ENCODE measurements at regions not wholly inside any gene's neighbourhood (a gene's known extent, or its start where the extent isn't known, plus 50 kb on each side); places are given as distances from the start of the nearest gene placed in this dataset.
A peak's percentile ranks its signal among the peaks of the same experiment; 100 is the strongest.

DNA sequence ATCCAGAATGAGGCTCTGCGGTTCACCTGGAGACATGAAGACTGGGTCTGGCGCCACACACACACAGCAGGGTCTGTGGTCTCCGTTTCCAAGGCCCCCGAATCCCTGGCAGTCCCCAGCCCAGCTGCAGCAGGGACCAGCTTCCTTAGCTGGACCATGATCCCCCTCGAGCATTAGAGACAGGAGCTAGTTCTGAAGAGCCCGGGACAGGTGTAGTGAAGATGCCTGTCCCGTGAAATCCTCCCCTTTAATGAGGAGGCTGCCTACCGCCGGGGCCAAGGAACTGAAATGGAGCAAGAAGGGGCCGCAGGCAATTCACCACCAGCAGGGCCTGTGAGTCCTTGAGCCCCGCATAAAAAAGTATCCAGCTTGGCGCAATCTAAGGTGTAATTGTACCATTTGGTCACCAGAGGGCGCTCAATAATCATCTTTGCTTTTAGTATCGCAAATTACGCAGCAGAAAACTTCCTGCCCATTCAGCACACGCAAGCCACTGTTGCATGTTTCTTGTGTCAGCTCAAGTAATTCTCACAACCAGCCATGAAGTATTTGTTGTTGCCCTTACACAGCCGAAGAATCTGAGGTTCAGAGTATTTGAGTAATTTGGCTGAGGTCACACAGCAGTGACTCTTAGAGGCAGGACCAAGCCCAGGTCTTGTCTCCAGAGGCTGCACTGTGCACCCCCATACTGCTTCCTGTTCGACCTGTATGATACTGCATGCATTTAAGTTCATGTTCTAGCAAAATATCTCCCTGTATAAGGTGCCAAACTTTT lies 54.3 kb upstream of the PPP2R5C start:
- TF ChIP-seq POLR2AphosphoS5 (IDR thresholded peaks at IDR 0.05; ENCODE audit: low read depth, low read length), result no peak
- no peak for TF ChIP-seq ZBTB33 (IDR thresholded peaks at IDR 0.05; ENCODE audit: borderline replicate concordance, low read depth)
- TF ChIP-seq EP300 (IDR thresholded peaks at IDR 0.05; ENCODE audit: borderline replicate concordance in 1 of 2, low read depth in 1 of 2, low read length in 1 of 2), result no peak
- TF ChIP-seq USF1 (IDR thresholded peaks at IDR 0.05; ENCODE audit: borderline replicate concordance, low read depth), result no peak
- peak; percentile 78 for TF ChIP-seq SMC3 (IDR thresholded peaks at IDR 0.05; ENCODE audit: low read depth, low read length)
- TF ChIP-seq, protein P1, sequence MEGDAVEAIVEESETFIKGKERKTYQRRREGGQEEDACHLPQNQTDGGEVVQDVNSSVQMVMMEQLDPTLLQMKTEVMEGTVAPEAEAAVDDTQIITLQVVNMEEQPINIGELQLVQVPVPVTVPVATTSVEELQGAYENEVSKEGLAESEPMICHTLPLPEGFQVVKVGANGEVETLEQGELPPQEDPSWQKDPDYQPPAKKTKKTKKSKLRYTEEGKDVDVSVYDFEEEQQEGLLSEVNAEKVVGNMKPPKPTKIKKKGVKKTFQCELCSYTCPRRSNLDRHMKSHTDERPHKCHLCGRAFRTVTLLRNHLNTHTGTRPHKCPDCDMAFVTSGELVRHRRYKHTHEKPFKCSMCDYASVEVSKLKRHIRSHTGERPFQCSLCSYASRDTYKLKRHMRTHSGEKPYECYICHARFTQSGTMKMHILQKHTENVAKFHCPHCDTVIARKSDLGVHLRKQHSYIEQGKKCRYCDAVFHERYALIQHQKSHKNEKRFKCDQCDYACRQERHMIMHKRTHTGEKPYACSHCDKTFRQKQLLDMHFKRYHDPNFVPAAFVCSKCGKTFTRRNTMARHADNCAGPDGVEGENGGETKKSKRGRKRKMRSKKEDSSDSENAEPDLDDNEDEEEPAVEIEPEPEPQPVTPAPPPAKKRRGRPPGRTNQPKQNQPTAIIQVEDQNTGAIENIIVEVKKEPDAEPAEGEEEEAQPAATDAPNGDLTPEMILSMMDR (IDR thresholded peaks at IDR 0.05), result peak; percentile 80
- no peak for TF ChIP-seq NFIC (IDR thresholded peaks at IDR 0.05; ENCODE audit: borderline replicate concordance)
- no peak for TF ChIP-seq FOXJ3 (CRISPR knock-in tag; IDR thresholded peaks at IDR 0.05)
- TF ChIP-seq CHD2 (IDR thresholded peaks at IDR 0.05; ENCODE audit: low read length, partially characterized antibody), result no peak
- no peak for TF ChIP-seq MAX (IDR thresholded peaks at IDR 0.05; ENCODE audit: low read depth)
- TF ChIP-seq RXRA (IDR thresholded peaks at IDR 0.05; ENCODE audit: borderline replicate concordance, low read depth), result no peak
- TF ChIP-seq GABPA (IDR thresholded peaks at IDR 0.05; ENCODE audit: low read depth), result no peak

Measured in SK-N-SH (cell line).